IMR-90 (cell line): ENCODE measurements at regions not wholly inside any gene's neighbourhood (a gene's known extent, or its start where the extent isn't known, plus 50 kb on each side); places are given as distances from the start of the nearest gene placed in this dataset.
A peak's percentile ranks its signal among the peaks of the same experiment; 100 is the strongest.

ENCODE experiments used
- ATAC-seq: fragments of 200-7000 bp; cut with Tn5 transposase; 2 replicates; pipeline ENCODE4 v1.9.1; 2020; ENCODE audit warnings: low read depth, mild to moderate bottlenecking, moderate library complexity
- BruUV-seq: library from RNA; stranded (reverse); fragments of 400-500 nt; replicated peaks from 2 replicates; lab custom pipeline; 2021; lab: Mats Ljungman, UMichigan
- CTCF ChIA-PET: fragments of 300-600 bp; formaldehyde crosslinking; extraction: SDS; loops from one replicate; lab custom pipeline; 2021; ENCODE audit warnings: antibody characterized with exemption; lab: Yijun Ruan, JAX
- POLR2A ChIA-PET: fragments of 300-600 bp; sonication (Branson Sonifier 250); formaldehyde crosslinking; loops from one replicate; lab custom pipeline; 2022; ENCODE audit warnings: antibody characterized with exemption; ENCODE audit not compliant: unreplicated experiment; lab: Charles Lee
- DNase-seq: peaks from one replicate; pipeline ENCODE4 v3.0.0; 2013
- H2AFZ ChIP-seq: replicated peaks from 2 replicates; pipeline ENCODE3; 2013; ENCODE audit warnings: low read length, mild to moderate bottlenecking; ENCODE audit not compliant: poor library complexity
- H2AK5ac ChIP-seq: 2 replicates; pipeline ENCODE4 v1.6.1; 2013; ENCODE audit warnings: low read depth, low read length, inconsistent platforms
- H2AK9ac ChIP-seq: replicated peaks from 2 replicates; pipeline ENCODE3; 2013; ENCODE audit warnings: mild to moderate bottlenecking, low read depth, low read length, moderate library complexity; ENCODE audit not compliant: poor library complexity
- H2BK120ac ChIP-seq: 2 replicates; pipeline ENCODE4 v1.6.1; 2013; ENCODE audit warnings: low read depth, low read length, inconsistent platforms
- H2BK15ac ChIP-seq: 3 replicates; pipeline ENCODE4 v1.6.1; 2013; ENCODE audit warnings: low read depth, low read length, inconsistent platforms
- H2BK20ac ChIP-seq: 2 replicates; pipeline ENCODE4 v1.6.1; 2013; ENCODE audit warnings: low read depth, mild to moderate bottlenecking, inconsistent platforms, low read length, moderate library complexity
- H2BK5ac ChIP-seq: 2 replicates; pipeline ENCODE4 v1.6.1; 2013; ENCODE audit warnings: mild to moderate bottlenecking, low read depth, low read length, inconsistent platforms; ENCODE audit not compliant: poor library complexity, severe bottlenecking
- H3K14ac ChIP-seq: replicated peaks from 2 replicates; pipeline ENCODE4 v1.6.1; 2013; ENCODE audit warnings: low read depth, low read length, inconsistent platforms
- H3K18ac ChIP-seq: 2 replicates; pipeline ENCODE4 v1.6.1; 2013; ENCODE audit warnings: low read depth, low read length, control low read depth
- H3K23ac ChIP-seq: 2 replicates; pipeline ENCODE4 v1.6.1; 2013; ENCODE audit warnings: low read depth, low read length, inconsistent platforms
- H3K27ac ChIP-seq: 2 replicates; pipeline ENCODE4 v1.5.1; 2013; ENCODE audit warnings: mild to moderate bottlenecking, control low read depth, low read length; ENCODE audit not compliant: insufficient read depth
- H3K27me3 ChIP-seq: 2 replicates; pipeline ENCODE4 v1.6.1; 2013; ENCODE audit warnings: low read length; ENCODE audit not compliant: control insufficient read depth, insufficient read depth
- H3K36me3 ChIP-seq: 2 replicates; pipeline ENCODE4 v1.6.1; 2013; ENCODE audit warnings: low read length, mixed read lengths; ENCODE audit not compliant: control insufficient read depth, insufficient read depth
- H3K4ac ChIP-seq: 2 replicates; pipeline ENCODE4 v1.6.1; 2013; ENCODE audit warnings: low read depth, low read length, inconsistent platforms
- H3K4me1 ChIP-seq: 2 replicates; pipeline ENCODE4 v1.6.1; 2013; ENCODE audit warnings: low read length, mixed read lengths; ENCODE audit not compliant: control insufficient read depth, insufficient read depth
- H3K4me2 ChIP-seq: 2 replicates; pipeline ENCODE4 v1.6.1; 2013; ENCODE audit warnings: low read depth, mild to moderate bottlenecking, control low read depth, low read length, moderate library complexity
- H3K4me3 ChIP-seq: 2 replicates; pipeline ENCODE4 v1.5.1; 2013; ENCODE audit warnings: low read depth, mild to moderate bottlenecking, control low read depth, low read length, moderate library complexity; ENCODE audit not compliant: insufficient read depth
- H3K56ac ChIP-seq: 2 replicates; pipeline ENCODE4 v1.6.1; 2013; ENCODE audit warnings: low read length, inconsistent platforms; ENCODE audit not compliant: insufficient read depth; ENCODE audit errors: extremely low read depth
- H3K79me1 ChIP-seq, 2 experiments: 2 replicates each; pipeline ENCODE4 v1.6.1; 2013; ENCODE audit warnings: low read length in 2 of 2, inconsistent platforms in 1 of 2, low read depth in 1 of 2
- H3K9ac ChIP-seq: 2 replicates; pipeline ENCODE4 v1.6.1; 2013; ENCODE audit warnings: low read depth, low read length, control low read depth
- H3K9me1 ChIP-seq: 2 replicates; pipeline ENCODE4 v1.6.1; 2013; ENCODE audit warnings: low read length, inconsistent platforms; ENCODE audit not compliant: insufficient read depth
- H3K9me3 ChIP-seq: 2 replicates; pipeline ENCODE4 v1.6.1; 2013; ENCODE audit warnings: low read length; ENCODE audit not compliant: control insufficient read depth, insufficient read depth
- H4K20me1 ChIP-seq: 2 replicates; pipeline ENCODE4 v1.6.1; 2013; ENCODE audit warnings: low read length, inconsistent platforms; ENCODE audit not compliant: insufficient read depth
- H4K5ac ChIP-seq: 2 replicates; pipeline ENCODE4 v1.6.1; 2013; ENCODE audit warnings: mild to moderate bottlenecking, low read depth, low read length, control low read depth
- H4K8ac ChIP-seq, 2 experiments: 2 replicates each; pipeline ENCODE4 v1.6.1; 2013; ENCODE audit warnings: low read depth in 2 of 2, low read length in 2 of 2, control low read depth in 1 of 2, inconsistent platforms in 1 of 2
- H4K91ac ChIP-seq: 2 replicates; pipeline ENCODE4 v1.6.1; 2013; ENCODE audit warnings: low read depth, low read length, inconsistent platforms; ENCODE audit not compliant: insufficient read depth
- CTCF ChIP-seq: conservative IDR thresholded peaks from 2 replicates; pipeline ENCODE4 v1.5.1; 2012; ENCODE audit warnings: mild to moderate bottlenecking, low read depth, low read length, improper control_type of control experiment
- MAFK ChIP-seq: IDR thresholded peaks from 2 replicates; pipeline ENCODE4 v1.6.1; 2012; ENCODE audit warnings: low read depth, low read length, improper control_type of control experiment
- NFE2L2 ChIP-seq: fragments of 150-350 bp; IDR thresholded peaks from 2 replicates; pipeline ENCODE4 v1.6.1; 2016; ENCODE audit warnings: low read depth, mild to moderate bottlenecking, low read length
- RCOR1 ChIP-seq: IDR thresholded peaks from 2 replicates; pipeline ENCODE4 v1.6.1; 2012; ENCODE audit warnings: mild to moderate bottlenecking, low read length, improper control_type of control experiment; ENCODE audit not compliant: insufficient replicate concordance
- dilution Hi-C: fragments of 300-500 bp; cut with HindIII; formaldehyde crosslinking; loops from one replicate; pipeline ENCODE4 v1.14.3; 2018; ENCODE audit warnings: low sequenced_read_pairs; ENCODE audit not compliant: unreplicated experiment
- in situ Hi-C: fragments of 300-500 bp; cut with MboI; formaldehyde crosslinking; loops from 3 replicates; pipeline ENCODE4 v1.14.3; 2019; ENCODE audit warnings: low sequenced_read_pairs, inconsistent platforms, mixed read lengths
- intact Hi-C: fragments of 100-400 bp; cut with micrococcal nuclease; formaldehyde crosslinking; loops from 2 replicates; pipeline ENCODE4 v1.10.0; 2022

- Histone ChIP-seq H2AFZ (no peak overlapping the region), H3K4ac (no peak overlapping the region), H4K8ac (no peak overlapping the region), H4K20me1 (no peaks in the 10 kb centered on the region), H3K14ac (no peak overlapping the region), H3K18ac (no peak overlapping the region), H4K91ac (no peak overlapping the region), H3K79me1 (no peaks in the 10 kb centered on the region), H2BK120ac (no peak overlapping the region), H3K23ac (no peak overlapping the region), H2AK5ac (no peak overlapping the region), H3K9me1 (no peaks in the 10 kb centered on the region), H3K27me3 (no peaks in the 10 kb centered on the region), H3K56ac (no peak overlapping the region), H3K4me1 (no peaks in the 10 kb centered on the region), H4K5ac (no peak overlapping the region), H2AK9ac (no peak overlapping the region), H2BK20ac (no peak overlapping the region), H3K27ac (no peak overlapping the region), H3K36me3 (no peaks in the 10 kb centered on the region), H2BK15ac (no peak overlapping the region), H3K4me3 (no peak overlapping the region), H3K4me2 (no peak overlapping the region), H2BK5ac (peak overlapping the region; percentile 63), H3K9ac (no peak overlapping the region), H3K9me3 (no peaks in the 10 kb centered on the region)
- peak; percentile 68 for DNase-seq
- no peak for ATAC-seq
- intact Hi-C loops (no loop called here), in situ Hi-C loops (no loop called here), dilution Hi-C loops (no loop called here)
- TF ChIP-seq MAFK (peak; percentile 33; the same call in 1 of the 2 replicates), CTCF (no peak), RCOR1 (no peak), NFE2L2 (no peak)
- BruUV-seq: no TSS peak
- CTCF ChIA-PET: no interaction called here
- POLR2A ChIA-PET: no interaction called here
Measured at GRCh38 chr6:113301651-113302050, 555.5 kb upstream of the MARCKS start.
